Stimulated activated CD8-positive, alpha-beta memory T cell treated with anti-CD3 and anti-CD28 coated beads, Interleukin-2, amount 100 ng/mL, for 1 hour (primary cell): ENCODE measurements at regions not wholly inside any gene's neighbourhood (a gene's known extent, or its start where the extent isn't known, plus 50 kb on each side); places are given as distances from the start of the nearest gene placed in this dataset.
"Not testable (repeated sequence)": the region's sequence is repeated elsewhere in the genome, so short reads cannot be mapped to it uniquely, and the experiment has no call there.

Experiments used
- DNase-seq, 2 donors: peaks; one replicate each; pipeline ENCODE4 v3.0.0-alpha.2; 2020; ENCODE audit warnings: low read depth in 2 of 2

DNA sequence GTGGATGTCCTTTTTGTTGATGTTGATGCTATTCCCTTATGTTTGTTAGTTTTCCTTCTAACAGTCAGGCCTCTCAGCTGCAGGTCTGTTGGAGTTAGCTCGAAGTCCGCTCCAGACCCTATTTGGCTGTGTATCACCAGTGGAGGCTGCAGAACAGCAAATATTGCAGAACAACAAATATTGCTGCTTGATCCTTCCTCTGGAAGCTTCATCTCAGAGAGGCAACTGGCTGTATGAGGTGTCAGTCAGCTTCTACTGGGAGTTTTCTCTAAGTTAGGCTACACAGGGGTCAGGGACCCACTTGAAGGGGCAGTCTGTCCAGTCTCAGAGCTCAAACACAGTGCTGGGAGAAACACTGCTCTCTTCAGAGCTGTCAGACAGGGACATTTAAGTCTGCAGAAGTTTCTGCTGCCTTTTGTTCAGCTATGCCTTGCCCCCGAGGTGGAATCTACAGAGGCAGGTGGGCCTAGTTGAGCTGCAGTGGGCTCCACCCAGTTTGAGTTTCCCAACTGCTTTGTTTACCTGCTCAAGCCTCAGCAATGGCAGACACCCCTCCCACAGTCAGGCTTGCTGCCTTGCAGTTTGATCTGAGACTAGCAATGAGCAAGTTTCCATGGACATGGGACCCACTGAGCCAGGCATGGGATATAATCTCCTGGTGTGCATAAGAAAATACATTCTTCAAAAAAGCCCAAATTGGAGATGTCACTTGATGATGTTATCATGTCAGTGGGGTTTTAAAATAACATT lies 99.5 kb downstream of the KDM5D start:
- DNase-seq, result no peak

DNA sequence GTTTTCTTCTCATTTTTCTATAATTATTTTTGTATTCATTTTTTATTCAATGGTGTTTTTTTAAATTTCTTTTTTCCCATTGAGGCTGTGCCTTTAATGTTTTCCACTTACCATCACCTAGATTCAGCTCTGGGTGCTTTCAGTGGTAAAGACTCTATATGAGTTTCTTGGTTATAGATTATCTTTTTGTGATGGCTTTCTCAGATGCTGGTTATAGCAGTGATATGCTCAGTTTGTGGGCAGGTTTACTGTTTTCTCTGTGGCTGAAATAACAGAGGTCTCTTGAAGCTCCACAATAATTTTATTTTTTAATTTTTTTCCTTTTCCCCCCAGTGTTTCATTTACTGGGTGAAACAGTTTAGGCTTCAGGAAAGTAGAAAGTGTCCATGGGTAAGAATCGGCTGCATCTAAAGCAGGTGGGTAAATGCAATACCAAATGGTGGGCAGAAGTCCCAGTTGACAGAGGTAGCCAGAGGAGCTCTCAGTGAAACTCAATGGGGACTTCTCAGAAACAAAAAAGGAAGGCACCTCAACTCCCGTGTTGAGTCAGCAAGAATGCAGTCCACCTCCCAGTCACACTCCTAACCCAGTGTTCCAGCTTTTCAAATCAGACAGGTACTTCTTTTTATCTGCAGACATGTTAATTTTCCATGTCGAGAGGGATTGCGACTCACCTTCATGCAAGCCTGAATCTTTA lies 106.7 kb downstream of the KDM5D start:
- DNase-seq, result no peak

DNA sequence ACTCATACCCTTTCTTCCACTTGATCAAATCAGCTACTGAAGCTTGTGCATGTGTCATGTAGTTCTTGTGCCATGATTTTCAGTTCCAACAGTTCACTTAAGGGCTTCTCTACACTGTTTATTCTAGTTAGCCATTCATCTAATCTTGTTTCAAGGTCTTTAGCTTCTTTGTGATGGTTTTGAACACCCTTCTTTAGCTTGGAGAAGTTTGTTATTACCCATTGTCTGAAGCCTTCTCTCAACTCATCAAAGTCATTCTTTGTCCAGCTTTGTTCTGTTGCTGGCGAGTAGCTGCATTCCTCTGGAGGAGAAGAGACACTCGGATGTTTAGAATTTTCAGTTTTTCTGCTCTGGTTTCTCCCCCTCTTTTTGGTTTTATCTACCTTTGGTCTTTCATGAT lies 115.6 kb downstream of the KDM5D start:
- no peak for DNase-seq

DNA sequence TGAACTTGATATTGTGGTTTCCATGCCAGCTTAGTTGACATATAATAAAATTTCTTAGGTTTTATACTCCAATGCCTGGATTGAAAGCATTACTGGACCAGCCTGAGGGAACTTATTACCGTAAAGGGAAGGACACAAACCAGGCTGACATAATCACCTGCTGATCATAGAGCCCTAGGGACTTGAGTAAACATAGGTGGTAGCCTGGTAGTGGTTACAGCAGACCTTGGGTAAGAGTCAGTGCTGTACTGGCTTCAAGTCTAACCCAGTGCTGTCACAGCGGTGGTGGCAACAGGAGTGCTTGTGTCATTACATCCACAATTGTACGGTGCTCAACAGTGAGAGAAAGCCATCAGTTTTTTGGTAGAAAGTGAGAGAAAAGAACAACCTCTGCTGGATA lies 122.1 kb downstream of the KDM5D start:
- no peak for DNase-seq

DNA sequence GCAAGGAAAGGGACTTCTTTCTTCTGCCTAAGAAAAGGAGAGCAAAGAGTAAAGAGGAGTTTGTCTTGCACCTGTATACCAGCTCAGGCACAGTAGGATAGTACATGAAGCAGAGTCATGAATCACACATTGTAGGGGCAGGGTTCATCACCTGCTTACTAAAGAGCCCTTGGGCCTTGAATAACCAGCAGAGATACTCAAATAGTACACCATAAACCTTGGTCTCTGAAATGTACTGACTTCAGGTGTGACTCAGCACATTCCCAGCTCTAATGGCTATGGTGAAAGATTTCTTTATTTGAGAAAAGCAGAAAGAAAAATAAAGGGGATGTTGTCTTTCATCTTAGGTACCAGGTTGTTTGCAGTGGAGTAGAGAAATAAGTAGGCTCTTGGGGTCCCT lies 122.8 kb downstream of the KDM5D start:
- no peak for DNase-seq

DNA sequence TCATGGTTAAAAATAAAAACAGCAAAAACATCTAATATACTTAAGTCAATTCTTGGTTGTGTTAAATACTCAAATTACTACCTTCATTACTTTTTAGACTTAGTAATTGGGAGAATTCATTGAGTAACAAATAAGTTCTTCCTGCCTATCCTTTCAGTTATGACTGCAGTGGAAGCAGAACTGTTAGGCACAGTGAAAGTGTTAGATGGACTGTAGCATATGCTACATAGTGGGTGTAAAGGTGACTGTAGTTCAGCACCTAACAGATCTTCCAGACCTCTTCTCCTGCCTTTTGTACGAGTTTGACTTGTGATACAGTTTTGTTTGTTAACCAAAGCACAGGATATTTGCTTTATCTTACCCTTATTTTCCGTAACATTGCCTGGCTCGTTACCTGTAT lies 143.4 kb downstream of the KDM5D start:
- no peak for DNase-seq

DNA sequence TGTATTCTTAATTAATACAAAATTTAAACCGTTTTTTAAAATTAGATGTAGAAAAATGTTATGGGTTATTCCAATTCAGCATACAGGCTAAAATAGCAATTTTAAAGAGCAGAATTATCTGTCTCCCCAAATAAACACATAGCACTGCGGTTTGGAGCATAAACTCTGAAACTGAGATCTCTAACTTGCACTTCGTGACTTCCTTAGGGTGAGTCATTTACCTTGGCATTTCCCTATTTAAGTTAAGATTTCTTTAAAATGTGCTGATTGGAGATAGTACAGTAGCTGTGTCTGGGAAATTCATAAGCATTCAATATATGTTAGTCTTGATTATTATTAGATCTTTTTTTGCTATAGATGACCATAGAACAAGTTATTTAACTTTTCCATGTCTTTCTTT lies 143.8 kb downstream of the KDM5D start:
- no peak for DNase-seq

DNA sequence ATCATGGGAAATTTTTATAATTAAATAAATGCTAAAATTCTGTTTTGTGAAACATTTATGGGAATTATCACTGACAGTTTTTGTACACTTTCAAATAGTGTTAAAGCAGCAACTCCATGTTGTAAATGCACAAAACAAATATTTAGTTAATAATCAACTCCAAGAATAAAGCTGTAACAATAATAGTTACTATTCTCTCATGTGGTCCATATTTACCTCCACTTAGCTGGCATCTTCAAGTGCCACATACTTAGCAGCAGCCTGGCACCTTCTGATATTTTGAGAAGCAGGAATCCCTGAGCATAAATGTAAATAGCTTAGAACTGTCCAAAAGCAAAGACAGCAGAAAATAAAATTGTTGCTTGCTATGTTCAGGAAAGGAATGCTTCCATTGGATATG lies 154.3 kb downstream of the KDM5D start:
- DNase-seq, result no peak

DNA sequence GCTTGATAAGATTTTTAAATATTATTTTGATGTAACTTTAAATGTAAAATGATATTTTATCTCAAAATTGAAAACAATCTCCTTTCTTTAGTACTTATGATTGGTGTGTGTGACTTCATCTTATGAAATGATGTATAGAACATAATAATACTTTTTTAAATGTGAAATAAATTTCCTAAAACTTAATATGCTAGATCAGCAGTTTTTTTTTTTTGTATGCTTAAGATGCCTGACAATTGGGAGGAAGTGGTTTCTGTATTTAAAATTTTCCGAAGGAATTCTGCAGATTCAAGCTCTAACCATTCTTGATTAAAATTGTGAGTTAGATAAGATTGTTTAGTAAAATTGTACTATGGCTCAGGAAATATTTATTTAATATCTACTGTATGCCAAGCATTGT lies 154.9 kb downstream of the KDM5D start:
- no peak for DNase-seq

DNA sequence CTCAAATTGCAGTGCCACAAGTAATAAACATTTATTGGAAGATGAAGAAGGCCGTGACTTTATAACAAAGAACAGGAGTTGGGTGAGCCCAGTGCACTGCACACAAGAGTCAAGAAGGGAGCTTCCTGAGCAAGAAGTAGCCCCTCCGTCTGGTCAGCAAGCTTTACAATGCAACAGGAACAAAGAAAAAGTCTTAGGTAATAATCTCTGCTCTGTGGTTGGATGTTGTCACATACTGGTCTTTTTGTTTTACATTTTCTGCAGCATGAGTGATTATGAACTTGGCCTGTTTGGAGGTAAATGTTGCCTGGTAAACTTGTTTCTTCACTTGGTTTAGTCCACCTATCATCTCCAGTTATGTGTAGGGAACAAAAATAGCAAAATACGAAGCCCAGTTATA lies 157.2 kb downstream of the KDM5D start:
- no peak for DNase-seq

DNA sequence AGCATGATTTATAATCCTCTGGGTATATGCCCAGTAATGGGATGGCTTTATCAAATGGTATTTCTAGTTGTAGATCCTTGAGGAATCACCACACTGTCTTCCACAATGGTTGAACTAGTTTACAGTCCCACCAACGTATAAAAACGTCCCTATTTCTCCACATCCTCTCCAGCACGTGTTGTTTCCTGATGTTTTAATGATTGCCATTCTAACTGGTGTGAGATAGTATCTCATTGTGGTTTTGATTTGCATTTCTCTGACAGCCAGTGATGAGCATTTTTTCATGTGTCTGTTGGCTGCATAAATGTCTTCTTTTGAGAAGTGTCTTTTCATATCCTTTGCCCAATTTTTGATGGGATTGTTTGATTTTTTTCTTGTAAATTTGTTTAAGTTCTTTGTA lies 163.5 kb downstream of the KDM5D start:
- not testable (repeated sequence) for DNase-seq

DNA sequence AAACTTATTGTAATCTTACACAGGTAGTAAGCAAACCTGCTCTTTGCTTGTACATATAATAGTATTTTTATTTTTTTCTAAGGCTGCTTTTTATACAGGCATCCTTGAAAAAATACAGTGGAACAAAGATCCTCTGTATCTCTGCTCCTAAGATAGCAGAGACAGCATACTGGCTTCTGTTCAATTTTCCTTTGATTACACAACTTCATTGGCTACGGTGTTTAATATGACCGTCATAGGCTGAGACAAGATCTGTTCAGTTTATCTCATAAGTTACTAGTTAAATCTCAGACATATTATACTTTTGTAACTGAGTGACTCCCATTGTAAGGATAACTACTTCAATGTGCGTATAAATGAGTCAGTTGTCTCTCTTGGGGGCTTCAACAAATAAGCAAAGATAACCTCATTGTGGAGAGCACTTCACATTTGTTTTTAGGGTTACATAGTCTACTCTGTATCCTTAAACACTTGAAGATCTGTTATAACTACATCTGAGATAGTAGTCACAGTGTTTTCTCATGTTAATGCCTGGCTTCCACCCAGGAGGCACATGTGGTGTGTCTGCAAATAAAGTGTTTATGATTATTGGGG lies 166.1 kb downstream of the KDM5D start:
- DNase-seq, result no peak

DNA sequence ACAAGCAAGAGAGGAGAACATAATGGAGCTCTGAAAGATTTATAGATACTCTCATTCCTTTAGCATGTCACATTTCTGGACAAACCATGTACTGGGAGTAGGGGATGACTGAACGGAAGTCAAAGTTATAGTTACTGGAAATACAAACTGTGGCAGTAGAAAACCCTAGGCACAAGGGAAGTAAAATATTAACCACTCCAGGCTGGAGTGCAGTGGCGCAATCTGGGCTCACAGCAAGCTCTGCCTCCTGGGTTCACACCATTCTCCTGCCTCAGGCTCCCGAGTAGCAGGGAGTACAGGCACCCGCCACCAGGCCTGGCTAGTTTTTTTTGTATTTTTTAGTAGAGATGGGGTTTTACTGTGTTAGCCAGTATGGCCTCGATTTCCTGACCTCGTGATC lies 167.3 kb downstream of the KDM5D start:
- DNase-seq, result no peak

DNA sequence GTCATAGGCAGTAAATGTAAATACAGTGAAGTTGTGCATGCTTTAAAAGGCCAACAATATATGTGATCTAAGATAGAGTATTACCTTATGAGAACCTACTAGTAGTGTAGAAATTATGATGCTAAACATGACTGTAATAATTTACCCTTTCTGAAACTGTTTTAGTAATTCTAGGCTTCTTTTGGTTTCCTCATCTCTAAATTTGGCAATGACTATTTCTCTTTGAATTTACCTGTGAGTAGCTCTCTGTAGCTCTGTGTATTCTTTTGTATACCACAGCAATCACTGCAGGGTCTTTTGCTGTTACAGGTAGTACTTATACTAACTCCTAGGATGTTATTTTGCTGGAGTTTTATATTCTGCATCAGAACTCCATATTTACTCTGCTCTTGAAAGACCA lies 169.6 kb downstream of the KDM5D start:
- DNase-seq, result no peak

DNA sequence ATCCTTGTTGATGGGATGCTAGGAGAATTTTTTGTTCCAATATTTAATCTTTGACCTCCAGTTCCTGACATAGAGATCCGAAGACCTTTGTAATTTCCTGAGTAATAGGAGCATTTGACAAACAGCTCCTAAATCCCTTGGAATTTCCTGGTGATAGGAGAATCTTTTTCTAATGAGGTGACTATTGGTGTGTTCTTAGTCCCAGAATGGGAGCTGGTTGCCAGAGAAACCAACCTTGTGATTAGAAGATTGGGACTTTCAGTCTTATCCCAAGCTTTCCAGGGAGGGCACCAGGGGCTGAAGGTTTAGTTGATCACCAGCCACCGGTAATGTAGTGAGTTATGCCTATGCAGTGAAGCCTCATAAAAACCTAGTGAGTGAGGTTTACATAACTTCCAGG lies 170.9 kb downstream of the KDM5D start:
- DNase-seq, result no peak

DNA sequence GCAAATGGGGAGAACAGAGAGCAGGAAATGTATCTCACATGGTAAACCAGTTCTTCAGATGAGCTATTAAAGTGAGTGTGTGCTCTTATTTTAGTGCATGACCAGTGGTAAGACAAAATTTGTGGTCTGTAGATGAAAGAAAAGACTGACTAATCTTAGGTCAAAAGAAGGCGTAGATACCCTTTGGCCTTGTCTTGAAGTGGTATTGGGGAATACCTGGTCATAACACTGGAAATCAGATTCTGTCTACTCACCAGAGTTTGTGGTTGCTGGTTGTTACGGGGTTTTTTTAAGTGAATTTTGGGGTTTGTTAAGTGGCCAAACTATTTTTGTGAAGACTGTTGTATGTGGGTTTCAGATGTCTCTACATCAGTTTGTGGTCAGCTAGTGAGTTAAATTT lies 173.5 kb downstream of the KDM5D start:
- DNase-seq, result no peak

DNA sequence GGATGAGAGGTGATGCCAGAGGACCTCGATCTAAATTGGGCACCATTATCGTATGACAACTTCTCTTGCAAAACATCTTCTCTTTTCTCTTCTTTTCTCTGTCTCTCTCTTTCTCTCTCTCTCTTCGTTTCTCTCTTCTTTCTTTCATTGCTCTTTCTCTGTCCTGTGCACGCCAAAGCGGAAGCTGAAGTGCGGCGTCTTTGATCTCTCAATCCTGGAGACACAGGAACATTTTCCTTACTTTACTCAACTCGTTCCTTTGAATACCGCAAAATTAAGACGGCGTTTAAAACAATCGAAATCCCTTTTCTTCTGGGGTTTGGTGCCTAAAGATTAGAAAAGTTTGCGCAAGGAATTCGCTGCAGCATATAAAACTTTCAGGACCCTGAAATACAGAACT lies 176.6 kb downstream of the KDM5D start:
- DNase-seq, result no peak

DNA sequence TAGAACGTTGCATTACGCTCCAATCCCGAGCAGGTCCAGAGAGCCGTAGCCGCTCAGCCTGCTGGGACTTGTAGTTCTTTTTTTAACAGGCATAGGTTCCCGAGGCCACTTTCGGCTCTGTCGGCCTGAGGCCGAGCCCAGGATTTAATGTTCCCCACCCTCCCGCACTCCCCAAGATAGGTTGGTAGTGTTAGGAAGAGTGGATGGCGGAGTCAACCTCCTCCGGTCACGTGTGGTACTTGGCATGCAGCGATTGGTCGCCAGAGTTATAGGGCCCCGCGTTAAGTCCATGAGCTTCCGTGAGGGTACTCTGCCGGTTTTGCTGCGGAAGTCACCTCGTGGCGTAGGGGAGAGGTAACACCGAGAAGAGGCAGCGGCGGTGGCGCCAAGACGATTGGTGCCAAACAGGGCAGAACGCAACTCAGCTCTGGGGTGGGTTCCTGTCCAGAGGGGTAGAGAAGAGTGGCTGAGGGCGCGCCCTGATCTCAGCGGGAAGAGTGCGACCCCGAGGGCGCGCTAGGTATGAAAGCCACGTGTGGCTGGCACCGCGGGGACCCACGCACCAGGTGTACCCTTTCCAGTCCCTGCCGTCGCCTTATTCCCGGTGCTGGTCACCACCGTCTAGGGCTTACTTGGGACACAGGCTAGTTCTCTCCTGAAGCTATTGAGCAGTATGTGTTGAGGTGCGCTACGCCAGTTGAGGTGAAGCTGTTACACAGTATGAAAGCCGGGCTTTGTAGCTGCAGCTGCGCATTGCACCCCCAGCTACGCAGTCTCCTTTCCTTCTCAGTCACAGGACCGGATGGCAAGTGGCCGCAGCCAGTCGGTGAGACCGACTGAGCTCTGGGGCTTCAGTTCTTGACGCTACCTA lies 177.2 kb downstream of the KDM5D start:
- peak in 1 of 2 donors; percentile 64 for DNase-seq

DNA sequence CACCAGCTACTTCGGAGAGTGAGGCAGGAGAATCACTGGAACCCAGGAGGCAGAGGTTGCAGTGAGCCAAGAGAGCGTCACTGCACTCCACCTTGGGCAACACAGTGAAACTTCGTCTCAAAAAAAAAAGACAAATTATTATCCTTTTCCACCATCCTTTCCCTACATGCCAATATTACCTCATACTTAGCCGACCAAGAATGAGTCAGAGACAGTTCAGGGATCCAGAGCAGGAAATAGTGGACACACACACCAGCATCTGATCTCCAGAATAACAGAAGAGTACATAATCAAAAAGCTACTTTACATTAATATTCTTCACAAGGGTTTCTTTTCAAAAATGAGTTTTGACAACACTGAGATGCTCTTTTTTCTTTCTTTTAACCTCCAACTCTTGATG lies 185.4 kb downstream of the KDM5D start:
- no peak for DNase-seq

DNA sequence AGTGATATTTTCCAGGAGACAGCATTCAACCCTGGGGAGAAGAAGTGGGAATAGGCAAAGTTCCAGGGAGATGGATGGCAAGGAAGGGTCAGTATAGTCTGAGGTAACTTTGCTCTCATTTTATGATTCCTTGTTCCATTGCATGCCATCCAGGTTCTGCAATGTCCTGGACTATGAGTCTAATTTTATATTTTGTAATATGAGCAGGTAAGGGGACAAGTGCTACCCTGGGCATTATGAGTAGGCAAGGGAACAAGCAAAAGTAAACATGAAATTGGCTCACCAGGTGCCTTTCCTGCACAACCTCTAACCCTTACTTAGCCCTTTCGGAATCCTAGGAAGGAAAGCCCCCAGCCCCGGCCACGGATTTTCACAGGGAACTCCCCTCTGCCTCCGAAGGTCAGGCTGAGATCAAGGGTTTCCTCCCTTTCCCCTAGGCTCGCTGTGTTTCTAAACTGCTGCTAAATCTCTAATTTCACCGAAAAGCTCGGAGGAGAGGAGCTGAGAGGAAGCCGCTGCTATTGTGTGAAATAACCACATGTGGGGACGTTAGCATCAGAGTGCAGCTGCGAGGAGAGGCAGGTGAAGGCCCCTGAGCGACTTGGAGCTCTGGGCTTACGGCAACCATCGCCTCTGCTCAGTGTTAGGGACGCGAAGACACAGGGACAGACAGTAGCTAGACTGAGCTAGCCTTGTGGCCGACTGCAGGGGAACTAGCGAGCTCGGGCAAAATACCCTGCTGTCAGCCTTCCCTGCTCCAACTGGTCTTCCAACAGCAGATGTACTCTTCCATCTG lies 194.7 kb downstream of the KDM5D start:
- no peak for DNase-seq

DNA sequence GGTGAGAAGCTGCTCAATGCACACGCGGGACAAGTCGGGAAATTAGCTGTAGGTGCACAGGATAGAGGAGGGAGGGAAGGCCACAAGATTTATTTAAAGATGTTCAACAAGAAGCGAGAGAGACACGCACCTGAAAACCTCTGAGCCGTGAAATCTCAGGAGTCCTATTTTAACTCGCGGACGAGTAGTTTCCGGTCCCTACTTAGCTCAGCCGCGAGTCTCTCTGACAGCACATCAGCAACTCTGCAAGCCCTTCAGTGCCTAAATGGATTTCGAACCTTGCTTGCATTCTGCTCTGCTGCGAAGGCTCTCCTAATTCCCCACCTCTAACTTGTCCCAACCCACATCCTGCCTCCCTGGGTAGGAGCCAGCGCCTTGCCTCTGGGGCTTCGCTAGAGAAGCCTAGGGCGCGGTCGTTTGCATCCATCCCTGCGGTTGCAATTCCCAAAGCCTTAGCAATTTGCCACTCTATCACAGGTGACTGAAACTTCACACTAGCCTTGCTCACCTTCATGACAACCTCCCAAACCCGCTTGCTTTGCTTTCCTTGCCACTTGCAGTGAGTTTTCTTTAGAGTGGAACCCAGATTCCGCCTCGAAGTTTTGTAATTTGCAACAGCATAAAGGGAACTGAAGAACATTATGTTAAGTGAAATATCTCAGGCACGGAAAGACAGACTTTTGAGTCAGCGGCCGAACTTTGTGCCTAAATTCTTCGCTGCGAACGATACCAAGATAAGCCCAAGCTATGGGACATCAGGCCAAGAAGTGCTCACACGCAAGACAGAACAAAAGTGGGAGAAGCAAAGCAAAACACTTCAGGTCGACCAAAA lies 202.8 kb downstream of the KDM5D start:
- DNase-seq, result no peak
